GM23338 (cell line): ENCODE measurements at regions not wholly inside any gene's neighbourhood (a gene's known extent, or its start where the extent isn't known, plus 50 kb on each side); places are given as distances from the start of the nearest gene placed in this dataset.

Experiments used
- CTCF ChIP-seq, 2 experiments: fragments of 200-600 bp in 1 of 2; sonication (generic) in 1 of 2; conservative IDR thresholded peaks; 2 replicates each; pipeline versions ENCODE4 v1.5.1 to v1.6.1; 2016 to 2017; ENCODE audit warnings: antibody characterized with exemption in 2 of 2, low read depth in 2 of 2, mild to moderate bottlenecking in 2 of 2, moderate library complexity in 1 of 2
- JUNB ChIP-seq: IDR thresholded peaks from one replicate; pipeline ENCODE4 v1.6.1; 2016; ENCODE audit warnings: antibody characterized with exemption; ENCODE audit not compliant: unreplicated experiment
- POLR2AphosphoS5 ChIP-seq: IDR thresholded peaks from 2 replicates; pipeline ENCODE4 v1.6.1; 2016; ENCODE audit warnings: antibody characterized with exemption, low read depth
- ZNF331 ChIP-seq: fragments of 250-450 bp; sonication (Bioruptor Pico); IDR thresholded peaks from 2 replicates; pipeline ENCODE4 v1.5.0; 2020; ENCODE audit warnings: low read depth, mild to moderate bottlenecking, moderate library complexity

- TF ChIP-seq CTCF (conservative IDR thresholded peaks at IDR 0.05; ENCODE audit: low read depth in 2 of 2) (no peak), JUNB (no peak), POLR2AphosphoS5 (no peak), ZNF331 (no peak)
These were observed 238.3 kb downstream of the HLX start for GRCh38 chr1:221117548-221117951.
